ENCODE measurements at regions not wholly inside any gene's neighbourhood (a gene's known extent, or its start where the extent isn't known, plus 50 kb on each side); places are given as distances from the start of the nearest gene placed in this dataset.

DNA sequence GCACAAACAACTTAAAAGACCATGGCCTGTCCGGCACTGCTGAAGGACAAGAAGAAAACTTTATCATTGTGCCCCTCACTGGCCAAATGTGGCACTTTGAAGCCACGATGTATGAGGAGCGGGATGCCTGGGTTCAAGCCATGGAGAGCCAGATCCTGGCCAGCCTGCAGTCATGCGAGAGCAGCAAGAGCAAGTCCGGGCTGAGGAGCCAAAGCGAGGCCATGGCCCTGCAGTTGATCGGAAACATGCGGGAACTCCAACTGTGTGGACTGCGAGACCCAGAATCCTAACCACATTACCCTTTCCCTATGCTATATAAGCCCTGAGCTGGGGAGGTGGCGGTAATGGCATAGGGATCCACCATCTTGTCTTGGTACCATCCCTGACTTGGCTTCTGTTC, 497.9 kb downstream of the ANXA1 start:
- Histone ChIP-seq H3K27me3 (no peaks in the 10 kb centered on the region), H3K36me3 (no peaks in the 10 kb centered on the region), H3K27ac (no peak overlapping the region), H3K4me1 (no peaks in the 10 kb centered on the region), H3K9me3 (no peaks in the 10 kb centered on the region), H3K4me3 (no peak overlapping the region)
- DNase-seq (no peak), ATAC-seq (no peak)
- intact Hi-C loops (cut with DNase I), result loop anchor here in 1 of 10 donors (5.0 kb wide), 1 partner anchor 493 kb away; no protein-coding TSS in a partner anchor
- TF ChIP-seq, protein P1, sequence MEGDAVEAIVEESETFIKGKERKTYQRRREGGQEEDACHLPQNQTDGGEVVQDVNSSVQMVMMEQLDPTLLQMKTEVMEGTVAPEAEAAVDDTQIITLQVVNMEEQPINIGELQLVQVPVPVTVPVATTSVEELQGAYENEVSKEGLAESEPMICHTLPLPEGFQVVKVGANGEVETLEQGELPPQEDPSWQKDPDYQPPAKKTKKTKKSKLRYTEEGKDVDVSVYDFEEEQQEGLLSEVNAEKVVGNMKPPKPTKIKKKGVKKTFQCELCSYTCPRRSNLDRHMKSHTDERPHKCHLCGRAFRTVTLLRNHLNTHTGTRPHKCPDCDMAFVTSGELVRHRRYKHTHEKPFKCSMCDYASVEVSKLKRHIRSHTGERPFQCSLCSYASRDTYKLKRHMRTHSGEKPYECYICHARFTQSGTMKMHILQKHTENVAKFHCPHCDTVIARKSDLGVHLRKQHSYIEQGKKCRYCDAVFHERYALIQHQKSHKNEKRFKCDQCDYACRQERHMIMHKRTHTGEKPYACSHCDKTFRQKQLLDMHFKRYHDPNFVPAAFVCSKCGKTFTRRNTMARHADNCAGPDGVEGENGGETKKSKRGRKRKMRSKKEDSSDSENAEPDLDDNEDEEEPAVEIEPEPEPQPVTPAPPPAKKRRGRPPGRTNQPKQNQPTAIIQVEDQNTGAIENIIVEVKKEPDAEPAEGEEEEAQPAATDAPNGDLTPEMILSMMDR (IDR thresholded peaks at IDR 0.05), result no peak
- no peak for TF ChIP-seq POLR2A (IDR thresholded peaks at IDR 0.05)
- WGBS, 4 donors, result 88 to 95% (median 92%) methylated on average over 9 to 10 of the region's 10 CpGs

DNA sequence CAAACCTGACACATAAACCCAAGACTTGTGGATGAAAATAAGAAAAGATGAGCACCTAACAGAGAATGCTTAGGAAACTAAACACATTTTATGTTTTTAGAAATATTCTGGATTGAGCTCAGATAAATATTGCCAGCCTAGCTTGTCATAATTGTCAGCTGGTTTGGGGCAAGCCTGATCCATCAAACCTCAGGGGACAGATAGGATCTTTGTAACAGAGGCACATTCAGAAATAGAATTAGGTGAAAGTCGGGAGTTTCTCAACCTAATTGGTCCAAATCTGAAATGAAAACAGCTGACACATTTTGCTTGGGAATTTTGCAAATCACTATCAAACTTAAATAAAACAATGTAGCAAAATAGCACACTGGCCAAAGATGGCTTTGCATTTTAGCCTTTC, 503.7 kb downstream of the ANXA1 start:
- H3K4me1 ChIP-seq, result no peaks in the 10 kb centered on the region
- TF ChIP-seq POLR2A (IDR thresholded peaks at IDR 0.05), result no peak
- TF ChIP-seq, protein P1 (IDR thresholded peaks at IDR 0.05), result no peak
- H3K27ac ChIP-seq, result no peak overlapping the region
- intact Hi-C loops (cut with DNase I), result no loop called here
- no peaks in the 10 kb centered on the region for H3K27me3 ChIP-seq
- DNase-seq (no peak), ATAC-seq (no peak)
- H3K36me3 ChIP-seq, result no peaks in the 10 kb centered on the region
- WGBS, 4 donors, result 66 to 77% (median 74%) methylated on average over 1 of the region's 1 CpG
- no peaks in the 10 kb centered on the region for H3K9me3 ChIP-seq
- H3K4me3 ChIP-seq, result no peak overlapping the region

DNA sequence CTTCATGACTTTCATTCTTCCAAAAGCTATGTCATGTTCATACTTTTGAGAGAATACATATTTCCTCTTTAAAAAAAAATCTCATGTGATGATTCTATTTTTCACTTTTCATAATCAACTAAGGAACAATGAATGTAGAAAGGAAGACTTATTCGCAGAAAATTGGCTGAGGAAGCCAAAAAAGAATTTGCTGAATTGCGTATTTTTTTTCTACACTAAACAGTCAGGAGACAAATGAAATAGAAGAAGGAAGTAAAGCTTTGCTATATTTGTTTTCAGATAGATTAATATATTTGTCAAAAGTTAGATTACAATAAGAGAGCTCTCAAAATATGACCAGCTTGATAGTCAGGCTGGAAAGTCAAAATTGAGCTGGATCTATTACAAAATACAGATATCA, 504.2 kb downstream of the ANXA1 start:
- H3K36me3 ChIP-seq, result no peaks in the 10 kb centered on the region
- H3K4me3 ChIP-seq, result no peak overlapping the region
- no peaks in the 10 kb centered on the region for H3K9me3 ChIP-seq
- intact Hi-C loops (cut with DNase I), result no loop called here
- ATAC-seq (no peak), DNase-seq (no peak)
- 71 to 82% (median 76%) methylated on average over 2 of the region's 2 CpGs for WGBS, 4 donors
- TF ChIP-seq, protein P1 (IDR thresholded peaks at IDR 0.05), result no peak
- no peak for TF ChIP-seq POLR2A (IDR thresholded peaks at IDR 0.05)
- no peak overlapping the region for H3K27ac ChIP-seq
- no peaks in the 10 kb centered on the region for H3K4me1 ChIP-seq
- H3K27me3 ChIP-seq, result no peaks in the 10 kb centered on the region

DNA sequence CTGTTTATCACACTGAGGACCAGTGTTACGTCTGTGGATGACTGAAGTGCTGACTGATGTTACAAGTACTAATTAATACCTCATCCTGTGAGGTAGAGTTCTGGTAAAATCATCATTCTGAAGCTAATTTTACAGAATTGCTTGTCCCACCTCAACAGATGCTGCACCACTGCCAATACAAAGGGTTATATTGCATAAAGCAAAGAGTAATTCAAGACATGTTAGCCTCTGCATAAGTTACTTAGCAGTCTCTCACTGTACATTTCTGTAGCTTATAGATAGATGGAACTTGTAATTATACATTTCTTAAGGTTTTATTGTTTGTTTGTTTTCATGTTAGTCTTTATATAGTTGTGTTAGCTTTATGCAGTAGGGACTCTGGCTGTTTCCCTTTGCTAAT, 513.6 kb downstream of the ANXA1 start:
- Histone ChIP-seq H3K4me1 (no peaks in the 10 kb centered on the region), H3K27me3 (no peaks in the 10 kb centered on the region), H3K27ac (no peak overlapping the region), H3K36me3 (no peaks in the 10 kb centered on the region), H3K9me3 (no peaks in the 10 kb centered on the region), H3K4me3 (no peak overlapping the region)
- ATAC-seq (no peak), DNase-seq (no peak)
- intact Hi-C loops (cut with DNase I), result no loop called here
- TF ChIP-seq POLR2A (IDR thresholded peaks at IDR 0.05), result no peak
- TF ChIP-seq, protein P1 (IDR thresholded peaks at IDR 0.05), result no peak
- 27 to 54% (median 45%) methylated on average over 1 of the region's 1 CpG for WGBS, 4 donors

All from heart left ventricle (tissue), 16 donors.